Activated naive CD4-positive, alpha-beta T cell treated with anti-CD3 and anti-CD28 coated beads, Interleukin-2, amount 50 U/mL, for 72 hours (primary cell): ENCODE measurements at regions not wholly inside any gene's neighbourhood (a gene's known extent, or its start where the extent isn't known, plus 50 kb on each side); places are given as distances from the start of the nearest gene placed in this dataset.

Source experiments
- ATAC-seq, 2 donors: fragments of 150-1000 bp; cut with Tn5 transposase; 2 replicates each; pipeline ENCODE4 v1.10.0; 2021; ENCODE audit warnings: mild to moderate bottlenecking in 2 of 2, moderate library complexity in 2 of 2
- DNase-seq, 2 donors: peaks; one replicate each; pipeline ENCODE4 v3.0.0; 2021 to 2022; ENCODE audit warnings: low spot score in 2 of 2
- H3K27ac Mint-ChIP-seq, 2 donors: one replicate each; pipeline ENCODE4 v1.8.0; 2022; ENCODE audit warnings: mild to moderate bottlenecking in 2 of 2, mixed read lengths in 2 of 2
- H3K36me3 Mint-ChIP-seq, 2 donors: one replicate each; pipeline ENCODE4 v1.8.0; 2022; ENCODE audit warnings: mixed read lengths in 2 of 2
- H3K9me3 Mint-ChIP-seq, 2 donors: one replicate each; pipeline ENCODE4 v1.8.0; 2022; ENCODE audit warnings: mixed read lengths in 2 of 2

DNA sequence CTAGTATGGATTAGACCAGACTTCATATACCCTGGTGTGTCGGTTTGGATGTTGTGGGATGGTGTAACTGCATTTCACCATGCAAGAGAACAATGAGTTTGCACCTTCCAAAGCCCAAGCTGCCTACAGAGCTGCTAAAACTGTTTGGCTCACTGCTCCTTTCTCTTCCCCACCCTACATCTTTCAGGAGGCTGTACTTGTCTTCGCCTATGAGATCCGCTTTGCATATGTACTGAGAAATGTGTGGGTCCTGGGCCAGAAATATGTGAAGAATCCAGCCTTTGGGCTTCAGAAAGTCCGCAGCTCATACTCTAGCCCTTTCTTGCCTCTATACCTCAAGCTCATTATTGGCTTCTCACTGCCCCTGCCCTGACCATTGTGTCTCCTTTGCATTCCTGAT, 1060.0 kb downstream of the NTRK3 start:
- Mint-ChIP-seq H3K36me3 (no peaks in the 10 kb centered on the region), H3K27ac (no peak overlapping the region), H3K9me3 (peaks cover 0 to 9% of the 10 kb centered on the region in 2 donors)
- no peak for ATAC-seq
- DNase-seq, result no peak

- peaks cover 0 to 5% of the 10 kb centered on the region in 2 donors for H3K9me3 Mint-ChIP-seq
- no peaks in the 10 kb centered on the region for H3K36me3 Mint-ChIP-seq
- DNase-seq (no peak), ATAC-seq (no peak)
- H3K27ac Mint-ChIP-seq, result no peak overlapping the region
These were observed 1063.1 kb downstream of the NTRK3 start for GRCh38 chr15:87193481-87193880.

DNA sequence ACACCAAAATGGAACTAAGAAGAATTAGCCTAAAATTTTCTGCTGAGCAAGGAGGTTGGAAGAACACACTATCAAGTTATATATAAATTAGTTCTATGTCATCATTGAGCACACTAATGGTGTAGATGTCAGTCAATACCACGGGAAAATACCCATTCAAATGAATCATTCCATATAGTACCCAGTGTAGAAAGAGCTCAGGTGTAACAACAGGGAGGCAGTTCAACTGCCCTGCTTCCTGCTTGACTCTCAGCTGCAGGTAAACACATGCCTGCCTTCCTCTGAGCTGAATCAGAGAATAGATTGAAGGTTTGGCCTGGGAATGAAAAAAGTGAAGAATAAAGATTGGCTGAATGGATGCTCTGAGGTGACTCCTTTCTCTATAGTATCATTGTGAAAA, 1088.0 kb downstream of the AGBL1 start:
- Mint-ChIP-seq H3K36me3 (no peaks in the 10 kb centered on the region), H3K9me3 (peaks cover 0 to 4% of the 10 kb centered on the region in 2 donors), H3K27ac (no peak overlapping the region)
- ATAC-seq (no peak), DNase-seq (no peak)

DNA sequence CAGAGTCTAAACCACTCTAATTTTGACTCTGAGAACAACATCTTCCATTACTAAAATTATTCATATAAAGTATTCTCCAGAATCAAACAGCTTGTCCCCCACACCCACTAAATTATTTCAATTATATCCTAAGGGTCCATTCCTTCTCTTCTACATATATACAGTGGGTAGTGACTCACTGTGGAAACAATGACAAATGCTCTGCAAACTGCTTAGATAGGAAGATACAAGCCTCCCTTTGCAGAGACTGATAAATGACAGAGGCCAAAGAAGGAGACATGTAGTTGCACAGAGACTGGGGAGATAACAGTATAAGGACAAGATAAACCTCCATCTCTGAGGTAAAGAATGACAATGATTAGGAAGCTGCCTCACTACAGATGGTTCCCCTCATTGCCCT, 1087.4 kb downstream of the AGBL1 start:
- Mint-ChIP-seq H3K27ac (no peak overlapping the region), H3K9me3 (peaks cover 0 to 4% of the 10 kb centered on the region in 2 donors)
- no peak for DNase-seq

GRCh38 chr15:87155771-87156170, 1076.1 kb downstream of the AGBL1 start:
- Mint-ChIP-seq H3K9me3 (peaks cover 0 to 6% of the 10 kb centered on the region in 2 donors), H3K27ac (no peak overlapping the region), H3K36me3 (peaks cover 0 to 6% of the 10 kb centered on the region in 2 donors)
- ATAC-seq (no peak), DNase-seq (no peak)

More for the DNA sequence above, 1087.4 kb downstream of the AGBL1 start:
- H3K36me3 Mint-ChIP-seq, result no peaks in the 10 kb centered on the region
- no peak for ATAC-seq

DNA sequence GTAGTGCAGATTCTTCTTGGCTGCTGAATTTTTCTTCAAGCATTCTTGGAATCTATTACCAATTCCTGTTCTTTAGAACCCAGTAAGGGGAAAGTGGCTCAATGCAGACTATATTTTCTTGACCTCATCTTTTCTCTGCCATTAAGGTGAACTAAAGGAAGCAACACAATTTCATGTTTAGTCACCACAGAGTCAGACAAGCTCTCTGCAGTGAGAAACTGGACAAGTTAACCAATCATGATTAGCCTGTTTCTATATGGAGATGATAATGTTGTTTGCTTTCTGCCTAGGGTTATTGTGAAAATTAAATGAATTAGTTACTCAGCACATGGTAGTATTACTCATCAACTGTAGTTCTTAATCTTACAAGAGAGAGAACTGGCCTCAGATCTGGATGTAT, 1075.1 kb downstream of the AGBL1 start:
- DNase-seq, result no peak
- ATAC-seq, result peak in 1 of 2 donors; percentile 84
- H3K9me3 Mint-ChIP-seq, result peaks cover 0 to 6% of the 10 kb centered on the region in 2 donors
- no peak overlapping the region for H3K27ac Mint-ChIP-seq
- H3K36me3 Mint-ChIP-seq, result peaks cover 0 to 6% of the 10 kb centered on the region in 2 donors

DNA sequence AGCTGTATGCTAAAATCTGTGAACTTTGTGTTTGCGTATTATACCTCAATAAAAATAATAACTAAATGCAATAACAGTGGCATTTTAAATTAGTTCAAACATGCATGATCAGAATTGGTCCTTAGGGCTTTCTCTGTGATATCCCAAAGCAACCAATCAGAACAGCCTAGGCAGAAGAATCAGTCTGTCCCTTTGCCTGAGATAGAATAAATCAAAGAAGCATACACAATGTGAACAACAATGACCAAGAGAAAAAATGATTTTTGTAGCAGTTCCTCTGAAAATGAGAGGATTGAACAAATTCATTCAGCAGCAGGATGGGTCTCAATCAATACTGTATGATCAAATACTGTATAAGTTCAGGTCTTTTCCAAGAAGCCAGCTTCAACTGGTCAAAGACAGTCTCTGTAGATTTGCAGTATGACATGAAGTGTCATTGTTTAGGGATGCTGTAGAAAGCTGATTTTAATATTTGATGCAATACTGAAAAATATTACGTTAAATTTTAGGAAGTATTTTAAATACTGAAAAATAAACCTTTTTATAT, 1071.6 kb downstream of the AGBL1 start:
- DNase-seq, result no peak
- H3K9me3 Mint-ChIP-seq, result peaks cover 5 to 16% of the 10 kb centered on the region in 2 donors
- ATAC-seq, result no peak
- H3K27ac Mint-ChIP-seq, result no peak overlapping the region
- peaks cover 0 to 6% of the 10 kb centered on the region in 2 donors for H3K36me3 Mint-ChIP-seq

- DNase-seq, result no peak
These were observed 1066.0 kb downstream of the AGBL1 start for GRCh38 chr15:87145696-87146095.

GRCh38 chr15:87144775-87145174, 1065.1 kb downstream of the AGBL1 start:
- no peak overlapping the region for H3K27ac Mint-ChIP-seq
- no peak for DNase-seq
- no peaks in the 10 kb centered on the region for H3K36me3 Mint-ChIP-seq
- peaks cover 5 to 14% of the 10 kb centered on the region in 2 donors for H3K9me3 Mint-ChIP-seq
- no peak for ATAC-seq

More at GRCh38 chr15:87145696-87146095, 1066.0 kb downstream of the AGBL1 start:
- H3K27ac Mint-ChIP-seq, result no peak overlapping the region
- H3K36me3 Mint-ChIP-seq, result no peaks in the 10 kb centered on the region
- no peak for ATAC-seq
- peaks cover 5 to 14% of the 10 kb centered on the region in 2 donors for H3K9me3 Mint-ChIP-seq

GRCh38 chr15:87142096-87142495, 1062.4 kb downstream of the AGBL1 start:
- no peak for DNase-seq
- H3K9me3 Mint-ChIP-seq, result peaks cover 5 to 10% of the 10 kb centered on the region in 2 donors

GRCh38 chr15:87135109-87135508, 1055.4 kb downstream of the AGBL1 start:
- Mint-ChIP-seq H3K27ac (no peak overlapping the region), H3K36me3 (no peaks in the 10 kb centered on the region), H3K9me3 (peaks cover 0 to 4% of the 10 kb centered on the region in 2 donors)
- ATAC-seq, result no peak
- no peak for DNase-seq

More at GRCh38 chr15:87142096-87142495, 1062.4 kb downstream of the AGBL1 start:
- H3K27ac Mint-ChIP-seq, result no peak overlapping the region
- no peak for ATAC-seq
- no peaks in the 10 kb centered on the region for H3K36me3 Mint-ChIP-seq

- DNase-seq (no peak), ATAC-seq (no peak)
- Mint-ChIP-seq H3K27ac (no peak overlapping the region), H3K9me3 (peaks cover 0 to 4% of the 10 kb centered on the region in 2 donors), H3K36me3 (no peaks in the 10 kb centered on the region)
These were observed 1054.0 kb downstream of the AGBL1 start for GRCh38 chr15:87133704-87134103.

DNA sequence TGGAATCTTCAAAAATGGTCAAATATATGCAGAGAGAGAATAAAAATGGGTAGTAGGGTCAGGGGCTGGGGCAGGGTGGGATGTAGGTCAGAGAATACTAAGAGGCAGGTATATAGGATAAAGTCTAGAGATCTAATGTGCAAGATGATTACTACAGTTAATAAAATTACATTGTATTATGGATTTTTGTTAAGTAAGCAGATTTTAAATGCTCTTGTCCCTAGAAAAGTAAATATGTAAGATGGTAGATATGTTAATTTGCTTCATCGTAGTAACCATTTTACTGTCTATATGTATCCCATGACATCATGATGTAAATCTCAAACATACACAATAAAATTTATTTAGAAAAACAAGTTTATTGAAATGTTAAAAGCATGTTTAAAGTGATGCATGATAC, 1051.4 kb downstream of the AGBL1 start:
- Mint-ChIP-seq H3K36me3 (no peaks in the 10 kb centered on the region), H3K27ac (no peak overlapping the region), H3K9me3 (peaks cover 0 to 4% of the 10 kb centered on the region in 2 donors)
- DNase-seq (no peak), ATAC-seq (no peak)

DNA sequence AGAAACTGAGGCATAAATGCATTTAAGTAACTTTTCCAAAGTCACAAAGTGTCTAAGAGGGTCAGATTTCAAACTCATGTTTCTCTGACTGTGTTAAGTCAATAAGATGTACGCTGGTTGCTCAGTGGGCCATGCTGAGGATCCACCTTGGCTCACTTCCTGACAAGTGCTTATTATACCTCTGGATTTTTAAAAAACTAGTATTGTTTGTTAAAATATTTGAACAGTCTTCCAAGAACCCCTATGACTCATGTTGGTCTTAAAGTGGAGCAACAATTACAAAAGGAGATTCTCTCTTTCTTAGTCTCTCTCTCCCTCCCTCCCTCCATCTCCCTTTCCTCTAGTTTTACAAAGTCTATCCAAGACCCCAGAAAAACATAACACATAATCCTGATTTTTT, 1050.2 kb downstream of the AGBL1 start:
- Mint-ChIP-seq H3K9me3 (peaks cover 0 to 4% of the 10 kb centered on the region in 2 donors), H3K36me3 (no peaks in the 10 kb centered on the region), H3K27ac (no peak overlapping the region)
- DNase-seq, result no peak
- no peak for ATAC-seq

DNA sequence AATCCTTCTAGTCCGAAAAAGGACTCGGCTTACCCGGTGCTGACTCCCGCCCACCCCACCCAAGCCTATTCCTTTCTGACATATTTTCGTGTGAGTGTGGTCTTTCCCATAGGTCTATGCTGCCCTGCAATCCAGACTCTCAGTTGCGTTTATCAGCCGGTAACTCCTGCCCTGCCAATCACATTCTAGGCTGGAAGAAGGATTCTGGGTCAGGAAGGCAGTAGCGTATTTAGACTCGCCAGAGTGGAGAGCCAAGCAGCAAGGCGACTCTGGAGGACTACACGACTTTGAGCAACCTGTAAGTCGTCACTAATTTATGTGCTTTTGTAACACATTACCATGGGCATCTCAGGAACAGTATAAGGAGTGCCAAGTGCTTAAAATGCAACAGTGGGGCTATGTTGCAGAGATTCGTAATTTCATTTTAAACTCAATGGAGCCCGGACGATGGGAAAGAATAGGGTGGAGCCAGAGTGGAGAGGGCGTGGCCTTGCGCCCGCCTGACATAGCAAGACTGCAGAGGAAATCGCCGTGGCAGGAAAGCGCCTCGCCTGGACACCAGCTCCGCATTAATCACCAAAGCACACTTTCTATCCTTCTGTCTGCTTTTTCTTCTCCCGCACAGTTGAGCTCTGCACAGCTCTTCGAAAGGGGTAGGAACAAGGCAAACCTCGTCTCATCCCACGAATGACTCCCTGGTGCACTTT, 1044.2 kb downstream of the AGBL1 start:
- H3K9me3 Mint-ChIP-seq, result peaks cover 0 to 3% of the 10 kb centered on the region in 2 donors
- DNase-seq (no peak), ATAC-seq (no peak)
- H3K36me3 Mint-ChIP-seq, result no peaks in the 10 kb centered on the region
- H3K27ac Mint-ChIP-seq, result no peak overlapping the region

- no peak for ATAC-seq
- no peaks in the 10 kb centered on the region for H3K36me3 Mint-ChIP-seq
- no peak overlapping the region for H3K27ac Mint-ChIP-seq
- peaks cover 0 to 3% of the 10 kb centered on the region in 2 donors for H3K9me3 Mint-ChIP-seq
- DNase-seq, result no peak
These were observed 1041.7 kb downstream of the AGBL1 start for GRCh38 chr15:87121336-87121735.

DNA sequence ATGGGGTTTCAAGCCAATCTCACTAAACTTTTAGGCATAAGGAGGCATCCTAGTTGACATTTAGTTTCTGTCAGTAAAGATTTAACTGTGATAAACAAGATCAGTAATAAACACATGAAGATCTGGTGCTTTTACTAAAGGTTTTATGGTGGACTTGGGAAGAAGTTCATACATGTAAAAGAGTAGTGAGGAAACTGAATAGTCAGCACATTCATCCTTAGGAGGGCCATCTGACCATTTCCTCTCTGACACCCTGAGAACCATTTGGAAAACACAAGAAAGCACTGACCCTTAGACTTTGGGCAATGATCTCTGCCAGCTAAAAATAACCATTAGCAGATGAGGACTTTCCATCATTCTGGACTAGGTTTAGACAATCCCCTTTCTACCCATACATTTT, 1040.9 kb downstream of the AGBL1 start:
- Mint-ChIP-seq H3K27ac (no peak overlapping the region), H3K9me3 (peaks cover 0 to 3% of the 10 kb centered on the region in 2 donors), H3K36me3 (no peaks in the 10 kb centered on the region)
- DNase-seq (no peak), ATAC-seq (no peak)

- DNase-seq (no peak), ATAC-seq (no peak)
- H3K27ac Mint-ChIP-seq, result no peak overlapping the region
- H3K36me3 Mint-ChIP-seq, result no peaks in the 10 kb centered on the region
- peaks cover 0 to 3% of the 10 kb centered on the region in 2 donors for H3K9me3 Mint-ChIP-seq
These were observed 1039.2 kb downstream of the AGBL1 start for GRCh38 chr15:87118846-87119245.
